NB4 (cell line): ENCODE measurements at regions not wholly inside any gene's neighbourhood (a gene's known extent, or its start where the extent isn't known, plus 50 kb on each side); places are given as distances from the start of the nearest gene placed in this dataset.

Experiments used
- MYC ChIP-seq: IDR thresholded peaks from 2 replicates; pipeline ENCODE4 v1.6.1; 2011; ENCODE audit warnings: low read depth, low read length
- POLR2A ChIP-seq: IDR thresholded peaks from 2 replicates; pipeline ENCODE4 v1.6.1; 2011; ENCODE audit warnings: mild to moderate bottlenecking; ENCODE audit not compliant: insufficient read length; ENCODE audit errors: extremely low read depth
- TF ChIP-seq, protein P1 (sequence below): IDR thresholded peaks from one replicate; pipeline ENCODE4 v1.5.1; 2012; ENCODE audit warnings: low read depth, low read length
- TF ChIP-seq, protein P2 (sequence below): IDR thresholded peaks from 2 replicates; pipeline ENCODE4 v1.6.1; 2011; ENCODE audit warnings: low read depth, low read length

DNA sequence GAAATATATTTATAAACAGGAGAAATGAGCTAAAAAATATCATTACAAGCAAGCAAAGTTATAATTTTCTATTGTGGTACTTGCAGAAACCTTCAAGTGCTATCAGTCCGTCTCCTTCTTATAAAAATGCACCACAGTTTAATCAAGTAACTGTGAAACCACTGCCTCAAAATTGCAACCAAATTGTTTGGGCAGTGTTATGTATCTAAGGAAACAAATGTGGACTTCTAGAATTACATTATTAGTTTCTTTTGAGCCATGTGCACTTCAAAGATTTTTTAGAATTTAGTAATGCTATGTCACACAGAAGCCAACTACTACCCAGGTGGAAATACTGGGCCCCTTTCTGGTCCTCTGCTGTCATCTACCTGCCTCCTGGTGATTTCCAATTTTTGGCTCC lies 495.6 kb downstream of the NYAP2 start:
- TF ChIP-seq, protein P1, sequence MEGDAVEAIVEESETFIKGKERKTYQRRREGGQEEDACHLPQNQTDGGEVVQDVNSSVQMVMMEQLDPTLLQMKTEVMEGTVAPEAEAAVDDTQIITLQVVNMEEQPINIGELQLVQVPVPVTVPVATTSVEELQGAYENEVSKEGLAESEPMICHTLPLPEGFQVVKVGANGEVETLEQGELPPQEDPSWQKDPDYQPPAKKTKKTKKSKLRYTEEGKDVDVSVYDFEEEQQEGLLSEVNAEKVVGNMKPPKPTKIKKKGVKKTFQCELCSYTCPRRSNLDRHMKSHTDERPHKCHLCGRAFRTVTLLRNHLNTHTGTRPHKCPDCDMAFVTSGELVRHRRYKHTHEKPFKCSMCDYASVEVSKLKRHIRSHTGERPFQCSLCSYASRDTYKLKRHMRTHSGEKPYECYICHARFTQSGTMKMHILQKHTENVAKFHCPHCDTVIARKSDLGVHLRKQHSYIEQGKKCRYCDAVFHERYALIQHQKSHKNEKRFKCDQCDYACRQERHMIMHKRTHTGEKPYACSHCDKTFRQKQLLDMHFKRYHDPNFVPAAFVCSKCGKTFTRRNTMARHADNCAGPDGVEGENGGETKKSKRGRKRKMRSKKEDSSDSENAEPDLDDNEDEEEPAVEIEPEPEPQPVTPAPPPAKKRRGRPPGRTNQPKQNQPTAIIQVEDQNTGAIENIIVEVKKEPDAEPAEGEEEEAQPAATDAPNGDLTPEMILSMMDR: no peak
- TF ChIP-seq POLR2A (no peak), MYC (no peak)
- TF ChIP-seq, protein P2, sequence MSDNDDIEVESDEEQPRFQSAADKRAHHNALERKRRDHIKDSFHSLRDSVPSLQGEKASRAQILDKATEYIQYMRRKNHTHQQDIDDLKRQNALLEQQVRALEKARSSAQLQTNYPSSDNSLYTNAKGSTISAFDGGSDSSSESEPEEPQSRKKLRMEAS: no peak
